ENCODE measurements at regions not wholly inside any gene's neighbourhood (a gene's known extent, or its start where the extent isn't known, plus 50 kb on each side); places are given as distances from the start of the nearest gene placed in this dataset.

- Histone ChIP-seq H3F3A (ENCODE audit: insufficient read depth, low read length, poor library complexity, severe bottlenecking) (no peaks in the 10 kb centered on the region), H3K27ac (ENCODE audit: low read length) (no peak overlapping the region), H2AFZ (ENCODE audit: low read depth, low read length) (no peak overlapping the region), H3K4me3 (ENCODE audit: low read length) (no peak overlapping the region), H3K27me3 (ENCODE audit: insufficient read depth, low read depth, low read length) (no peaks in the 10 kb centered on the region), H3K36me3 (ENCODE audit: insufficient read depth, low read length) (no peaks in the 10 kb centered on the region), H3K9me2 (ENCODE audit: insufficient read depth, low read length) (no peaks in the 10 kb centered on the region), H4K20me1 (ENCODE audit: insufficient read depth) (no peaks in the 10 kb centered on the region), H3K9me3 (ENCODE audit: low read length) (no peaks in the 10 kb centered on the region), H3K9ac (ENCODE audit: low read length) (no peak overlapping the region), H3K79me2 (replicated peaks; ENCODE audit: insufficient read depth, low read length) (no peaks in the 10 kb centered on the region), H3K4me2 (ENCODE audit: low read length) (no peak overlapping the region)
- TF ChIP-seq EP300 (conservative IDR thresholded peaks at IDR 0.05; ENCODE audit: poor library complexity, severe bottlenecking): no peak
- TF ChIP-seq SMC3 (conservative IDR thresholded peaks at IDR 0.05; ENCODE audit: poor library complexity): no peak
- no peak for TF ChIP-seq RAD21 (conservative IDR thresholded peaks at IDR 0.05)
- TF ChIP-seq, protein P1, sequence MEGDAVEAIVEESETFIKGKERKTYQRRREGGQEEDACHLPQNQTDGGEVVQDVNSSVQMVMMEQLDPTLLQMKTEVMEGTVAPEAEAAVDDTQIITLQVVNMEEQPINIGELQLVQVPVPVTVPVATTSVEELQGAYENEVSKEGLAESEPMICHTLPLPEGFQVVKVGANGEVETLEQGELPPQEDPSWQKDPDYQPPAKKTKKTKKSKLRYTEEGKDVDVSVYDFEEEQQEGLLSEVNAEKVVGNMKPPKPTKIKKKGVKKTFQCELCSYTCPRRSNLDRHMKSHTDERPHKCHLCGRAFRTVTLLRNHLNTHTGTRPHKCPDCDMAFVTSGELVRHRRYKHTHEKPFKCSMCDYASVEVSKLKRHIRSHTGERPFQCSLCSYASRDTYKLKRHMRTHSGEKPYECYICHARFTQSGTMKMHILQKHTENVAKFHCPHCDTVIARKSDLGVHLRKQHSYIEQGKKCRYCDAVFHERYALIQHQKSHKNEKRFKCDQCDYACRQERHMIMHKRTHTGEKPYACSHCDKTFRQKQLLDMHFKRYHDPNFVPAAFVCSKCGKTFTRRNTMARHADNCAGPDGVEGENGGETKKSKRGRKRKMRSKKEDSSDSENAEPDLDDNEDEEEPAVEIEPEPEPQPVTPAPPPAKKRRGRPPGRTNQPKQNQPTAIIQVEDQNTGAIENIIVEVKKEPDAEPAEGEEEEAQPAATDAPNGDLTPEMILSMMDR (IDR thresholded peaks at IDR 0.05; ENCODE audit: poor library complexity, severe bottlenecking): no peak
- no peak for TF ChIP-seq EZH2 (IDR thresholded peaks at IDR 0.05; ENCODE audit: borderline replicate concordance, insufficient read depth, low read length, poor library complexity, severe bottlenecking)
- no peak for TF ChIP-seq TAF1 (IDR thresholded peaks at IDR 0.05; ENCODE audit: low read depth)
- no peak for TF ChIP-seq REST (IDR thresholded peaks at IDR 0.05; ENCODE audit: borderline replicate concordance)
- no peak for TF ChIP-seq MXI1 (conservative IDR thresholded peaks at IDR 0.05; ENCODE audit: poor library complexity, severe bottlenecking)
- TF ChIP-seq POLR2AphosphoS5 (IDR thresholded peaks at IDR 0.05): no peak
These were observed 57.2 kb upstream of the EPCAM start for GRCh38 chr2:47311764-47312490.

GRCh38 chr2:47310801-47311560 lies 58.1 kb upstream of the EPCAM start:
- H3K4me3 ChIP-seq (ENCODE audit: low read length): no peak overlapping the region
- TF ChIP-seq, protein P1 (IDR thresholded peaks at IDR 0.05; ENCODE audit: poor library complexity, severe bottlenecking): no peak
- TF ChIP-seq EP300 (conservative IDR thresholded peaks at IDR 0.05; ENCODE audit: poor library complexity, severe bottlenecking): no peak
- TF ChIP-seq POLR2AphosphoS5 (IDR thresholded peaks at IDR 0.05): no peak
- TF ChIP-seq RAD21 (conservative IDR thresholded peaks at IDR 0.05): no peak
- no peak for TF ChIP-seq REST (IDR thresholded peaks at IDR 0.05; ENCODE audit: borderline replicate concordance)
- TF ChIP-seq SMC3 (conservative IDR thresholded peaks at IDR 0.05; ENCODE audit: poor library complexity): no peak
- no peak for TF ChIP-seq MXI1 (conservative IDR thresholded peaks at IDR 0.05; ENCODE audit: poor library complexity, severe bottlenecking)
- H3K9ac ChIP-seq (ENCODE audit: low read length): no peak overlapping the region
- H3K4me2 ChIP-seq (ENCODE audit: low read length): no peak overlapping the region
- no peaks in the 10 kb centered on the region for H3F3A ChIP-seq (ENCODE audit: insufficient read depth, low read length, poor library complexity, severe bottlenecking)
- H3K9me3 ChIP-seq (ENCODE audit: low read length): no peaks in the 10 kb centered on the region
- no peak overlapping the region for H2AFZ ChIP-seq (ENCODE audit: low read depth, low read length)
- H4K20me1 ChIP-seq (ENCODE audit: insufficient read depth): no peaks in the 10 kb centered on the region
- no peaks in the 10 kb centered on the region for H3K79me2 ChIP-seq (replicated peaks; ENCODE audit: insufficient read depth, low read length)
- H3K27ac ChIP-seq (ENCODE audit: low read length): no peak overlapping the region
- H3K36me3 ChIP-seq (ENCODE audit: insufficient read depth, low read length): no peaks in the 10 kb centered on the region
- H3K27me3 ChIP-seq (ENCODE audit: insufficient read depth, low read depth, low read length): no peaks in the 10 kb centered on the region
- H3K9me2 ChIP-seq (ENCODE audit: insufficient read depth, low read length): no peaks in the 10 kb centered on the region

Data from neural cell (in vitro differentiated cells).